Thyroid gland (tissue), 4 donors: ENCODE measurements at regions not wholly inside any gene's neighbourhood (a gene's known extent, or its start where the extent isn't known, plus 50 kb on each side); places are given as distances from the start of the nearest gene placed in this dataset.

ENCODE experiments used
- DNase-seq, 2 donors: peaks; one replicate each; pipeline ENCODE4 v3.0.0-alpha.2; 2019
- H3K27ac ChIP-seq, 3 donors: fragments of 200-600 bp; sonication (generic); 1 replicate in 2 of 3; 2 replicates in 1 of 3; pipeline ENCODE4 v1.5.1; 2016 to 2019; ENCODE audit warnings: mild to moderate bottlenecking in 1 of 3, moderate library complexity in 1 of 3
- H3K27me3 ChIP-seq: fragments of 200-600 bp; sonication (generic); one replicate; pipeline ENCODE4 v1.5.1; 2019
- H3K36me3 ChIP-seq, 2 donors: fragments of 200-600 bp; sonication (generic); one replicate each; pipeline ENCODE4 v1.5.1; 2016 to 2019
- H3K4me1 ChIP-seq, 2 donors: fragments of 200-600 bp; sonication (generic); one replicate each; pipeline ENCODE4 v1.5.1; 2017 to 2019
- H3K4me3 ChIP-seq, 3 donors: fragments of 200-600 bp; sonication (generic); replicated peaks in 1 of 3; 1 replicate in 2 of 3; 2 replicates in 1 of 3; pipeline ENCODE4 v1.5.1; 2016; ENCODE audit warnings: mild to moderate bottlenecking in 1 of 3
- H3K9me3 ChIP-seq: fragments of 200-600 bp; sonication (generic); one replicate; pipeline ENCODE4 v1.5.1; 2017
- CTCF ChIP-seq, 6 experiments: fragments of 200-600 bp in 3 of 6; fragments of 450-650 bp in 3 of 6; sonication (generic) in 3 of 6; IDR thresholded peaks; one replicate each; pipeline ENCODE4 v1.5.1; 2016 to 2019; ENCODE audit warnings: antibody characterized with exemption in 6 of 6, mild to moderate bottlenecking in 2 of 6, inconsistent platforms in 1 of 6, moderate library complexity in 1 of 6
- POLR2A ChIP-seq, 2 donors: fragments of 450-650 bp; IDR thresholded peaks; one replicate each; pipeline ENCODE4 v1.6.1; 2017; ENCODE audit warnings: antibody characterized with exemption in 2 of 2, mild to moderate bottlenecking in 2 of 2, moderate library complexity in 1 of 2
- WGBS, 2 donors: methylation state at CpG; one replicate each; pipeline ENCODE4 v1.1.5; 2017; 5-methylcytosine and 5-hydroxymethylcytosine counted together
- intact Hi-C: fragments of 100-400 bp; cut with DNase I; formaldehyde crosslinking; loops from one replicate; pipeline ENCODE4 v1.15.1; 2023

GRCh38 chr5:34487159-34487879 lies 168.8 kb upstream of the RAI14 start:
- H3K27me3 ChIP-seq = no peaks in the 10 kb centered on the region
- no peaks in the 10 kb centered on the region for H3K36me3 ChIP-seq
- no peak for TF ChIP-seq POLR2A (IDR thresholded peaks at IDR 0.05)
- TF ChIP-seq CTCF (IDR thresholded peaks at IDR 0.05) = no peak
- DNase-seq = peak; percentile 43
- 48 to 53% methylated on average over 11 of the region's 11 CpGs for WGBS, 2 donors
- intact Hi-C loops = loop anchor here (10.0 kb wide), 1 partner anchor 517 kb away; no protein-coding TSS in a partner anchor
- no peak overlapping the region for H3K4me3 ChIP-seq
- peaks cover 18 to 22% of the 10 kb centered on the region in 2 donors for H3K4me1 ChIP-seq
- no peaks in the 10 kb centered on the region for H3K9me3 ChIP-seq
- peak overlapping the region; percentile 62 to 82 (median 79) for H3K27ac ChIP-seq

DNA sequence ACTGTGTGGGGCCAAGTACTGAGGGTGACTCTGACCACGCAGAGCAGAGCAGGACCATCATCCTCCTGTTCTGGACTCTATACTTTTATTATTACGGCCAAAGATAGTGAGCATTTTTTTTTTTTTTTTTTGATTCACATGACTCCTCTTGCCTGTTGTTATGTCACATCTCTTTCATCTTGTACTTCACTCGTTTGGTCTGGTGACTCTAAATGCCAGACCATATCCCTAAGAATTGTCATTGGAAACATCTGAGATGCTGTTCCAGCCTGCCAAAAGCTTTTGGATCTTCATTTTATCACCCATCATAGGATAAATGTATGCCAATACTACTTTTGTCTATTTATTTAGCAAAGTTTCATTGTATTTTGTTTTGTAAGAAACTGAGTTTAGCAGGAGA lies 168.2 kb upstream of the RAI14 start:
- WGBS, 2 donors = 67 to 73% methylated on average over 3 of the region's 3 CpGs
- intact Hi-C loops = loop anchor here (10.0 kb wide), 1 partner anchor 517 kb away; no protein-coding TSS in a partner anchor
- no peaks in the 10 kb centered on the region for H3K9me3 ChIP-seq

GRCh38 chr5:34488984-34489383 lies 167.1 kb upstream of the RAI14 start:
- TF ChIP-seq POLR2A (IDR thresholded peaks at IDR 0.05) (no peak), CTCF (IDR thresholded peaks at IDR 0.05) (no peak)
- WGBS, 2 donors = 65 to 75% methylated on average over 3 to 4 of the region's 4 CpGs
- no peak for DNase-seq
- no peak overlapping the region for H3K4me3 ChIP-seq
- no peaks in the 10 kb centered on the region for H3K36me3 ChIP-seq
- peaks cover 18 to 22% of the 10 kb centered on the region in 2 donors for H3K4me1 ChIP-seq
- H3K27me3 ChIP-seq = no peaks in the 10 kb centered on the region
- no peak overlapping the region for H3K27ac ChIP-seq
- intact Hi-C loops = loop anchor here (10.0 kb wide), 1 partner anchor 516 kb away; no protein-coding TSS in a partner anchor
- no peaks in the 10 kb centered on the region for H3K9me3 ChIP-seq

More for the DNA sequence above, 168.2 kb upstream of the RAI14 start:
- Histone ChIP-seq H3K4me3 (no peak overlapping the region), H3K27me3 (no peaks in the 10 kb centered on the region), H3K4me1 (peaks cover 18 to 22% of the 10 kb centered on the region in 2 donors), H3K36me3 (no peaks in the 10 kb centered on the region), H3K27ac (peak overlapping the region; percentile 62 to 82 (median 79))
- TF ChIP-seq POLR2A (IDR thresholded peaks at IDR 0.05) = no peak
- TF ChIP-seq CTCF (IDR thresholded peaks at IDR 0.05) = no peak
- DNase-seq = no peak

- Histone ChIP-seq H3K27me3 (no peaks in the 10 kb centered on the region), H3K4me1 (peaks cover 18 to 22% of the 10 kb centered on the region in 2 donors), H3K36me3 (no peaks in the 10 kb centered on the region), H3K27ac (no peak overlapping the region), H3K9me3 (no peaks in the 10 kb centered on the region), H3K4me3 (no peak overlapping the region)
- no peak for TF ChIP-seq CTCF (IDR thresholded peaks at IDR 0.05)
- no peak for TF ChIP-seq POLR2A (IDR thresholded peaks at IDR 0.05)
- WGBS, 2 donors = 12 to 14% methylated on average over 4 to 6 of the region's 14 CpGs
- intact Hi-C loops = no loop called here
- DNase-seq = peak; percentile 45 to 53
Measured at GRCh38 chr5:34490506-34491250, 165.4 kb upstream of the RAI14 start.

GRCh38 chr5:34491251-34491620 lies 164.9 kb upstream of the RAI14 start:
- H3K9me3 ChIP-seq = no peaks in the 10 kb centered on the region
- H3K27me3 ChIP-seq = no peaks in the 10 kb centered on the region
- intact Hi-C loops = no loop called here
- TF ChIP-seq POLR2A (IDR thresholded peaks at IDR 0.05) (no peak), CTCF (IDR thresholded peaks at IDR 0.05) (no peak)
- H3K4me1 ChIP-seq = peaks cover 18 to 22% of the 10 kb centered on the region in 2 donors
- 70 to 81% methylated on average over 6 of the region's 6 CpGs for WGBS, 2 donors
- DNase-seq = no peak
- H3K4me3 ChIP-seq = no peak overlapping the region
- H3K27ac ChIP-seq = no peak overlapping the region
- no peaks in the 10 kb centered on the region for H3K36me3 ChIP-seq
